Mesothelial cell of epicardium (in vitro differentiated cells): ENCODE measurements at regions not wholly inside any gene's neighbourhood (a gene's known extent, or its start where the extent isn't known, plus 50 kb on each side); places are given as distances from the start of the nearest gene placed in this dataset.

Experiments
- DNase-seq, 2 experiments: peaks; one replicate each; pipeline ENCODE4 v3.0.0; 2021; ENCODE audit warnings: low spot score in 2 of 2; ENCODE audit not compliant: unreplicated experiment in 2 of 2
- H3K27ac Mint-ChIP-seq: 2 replicates; pipeline ENCODE4 v1.8.0; 2021; ENCODE audit warnings: mixed read lengths
- H3K27me3 Mint-ChIP-seq: 2 replicates; pipeline ENCODE4 v1.8.0; 2021; ENCODE audit warnings: low read depth, mixed read lengths
- H3K36me3 Mint-ChIP-seq: 2 replicates; pipeline ENCODE4 v1.8.0; 2021; ENCODE audit warnings: mixed read lengths
- H3K4me1 Mint-ChIP-seq: 2 replicates; pipeline ENCODE4 v1.8.0; 2021; ENCODE audit warnings: mixed read lengths
- H3K4me3 Mint-ChIP-seq: 2 replicates; pipeline ENCODE4 v1.8.0; 2021; ENCODE audit warnings: mild to moderate bottlenecking, moderate library complexity, mixed read lengths
- H3K9me3 Mint-ChIP-seq: 2 replicates; pipeline ENCODE4 v1.8.0; 2021; ENCODE audit warnings: mixed read lengths
- CTCF ChIP-seq: fragments of 200-600 bp; sonication (generic); IDR thresholded peaks from one replicate; pipeline ENCODE4 v1.5.0; 2021; ENCODE audit warnings: antibody characterized with exemption; ENCODE audit not compliant: unreplicated experiment

DNA sequence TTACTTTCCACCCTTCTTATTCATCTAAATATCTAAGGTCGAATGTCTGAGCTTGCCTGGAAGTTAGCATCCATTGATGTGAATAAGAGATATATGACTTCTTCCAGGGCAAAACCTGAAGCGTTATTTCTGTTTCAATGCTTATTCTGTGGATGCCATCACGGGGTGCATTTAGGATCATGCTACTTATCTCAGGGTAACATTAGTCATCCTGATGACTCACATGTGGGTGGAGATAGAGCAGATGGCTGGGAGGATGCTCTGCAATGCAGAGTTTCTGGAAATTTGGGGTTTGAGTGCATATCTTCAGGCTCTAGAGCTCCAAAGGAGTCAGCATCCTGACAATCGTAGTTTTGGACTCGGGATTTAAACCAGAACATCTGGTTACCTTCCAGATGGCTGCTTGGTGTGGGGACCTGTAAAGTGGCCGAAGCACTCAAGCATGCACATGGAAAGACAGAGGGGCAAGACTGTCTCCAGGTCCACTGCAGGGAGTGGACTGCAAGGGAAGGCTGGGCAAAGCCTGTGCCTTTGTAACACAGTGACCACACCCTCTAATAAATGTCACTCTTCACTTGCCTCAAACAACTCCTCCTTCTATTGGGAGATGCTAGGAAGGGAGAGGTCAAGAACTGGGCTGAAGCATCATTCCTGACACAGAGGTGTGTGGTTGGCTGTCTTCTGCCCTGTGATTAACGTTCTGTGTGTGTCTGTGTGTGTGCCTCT is 175.2 kb upstream of the SALL1 start:
- Mint-ChIP-seq H3K27me3 (peaks cover 7% of the 10 kb centered on the region), H3K27ac (no peak overlapping the region)

DNA sequence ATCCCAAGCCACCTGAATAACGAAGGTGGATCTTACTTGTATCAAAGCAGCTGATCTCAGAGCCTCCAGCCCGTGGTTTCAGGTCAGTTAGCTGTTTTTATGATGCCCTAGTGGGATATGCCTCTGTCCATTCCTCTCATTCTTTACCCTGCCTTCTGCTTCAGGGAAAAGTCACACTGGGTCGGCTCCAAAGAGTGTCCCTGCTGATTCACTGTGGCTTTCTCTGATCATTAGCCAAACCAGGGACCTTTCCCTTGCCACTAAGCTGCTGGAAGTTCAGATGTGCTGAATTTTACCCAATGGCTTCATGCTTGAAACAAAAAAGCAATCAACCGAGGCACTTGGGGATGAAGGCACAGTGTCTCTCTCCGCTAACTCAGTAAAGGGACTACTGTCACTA is 170.2 kb upstream of the SALL1 start:
- H3K27me3 Mint-ChIP-seq = peaks cover 7% of the 10 kb centered on the region
- no peaks in the 10 kb centered on the region for H3K9me3 Mint-ChIP-seq
- no peaks in the 10 kb centered on the region for H3K36me3 Mint-ChIP-seq
- H3K27ac Mint-ChIP-seq = no peak overlapping the region
- no peak overlapping the region for H3K4me3 Mint-ChIP-seq
- peaks cover 2% of the 10 kb centered on the region for H3K4me1 Mint-ChIP-seq
- TF ChIP-seq CTCF = no peak
- no peak for DNase-seq

More for the DNA sequence above, 175.2 kb upstream of the SALL1 start:
- Mint-ChIP-seq H3K9me3 (peaks cover 5% of the 10 kb centered on the region), H3K4me3 (no peak overlapping the region), H3K4me1 (peaks cover 2% of the 10 kb centered on the region), H3K36me3 (no peaks in the 10 kb centered on the region)
- no peak for DNase-seq
- TF ChIP-seq CTCF = no peak

- H3K4me3 Mint-ChIP-seq = no peak overlapping the region
- peaks cover 4% of the 10 kb centered on the region for H3K27me3 Mint-ChIP-seq
- no peak overlapping the region for H3K27ac Mint-ChIP-seq
- no peak for TF ChIP-seq CTCF
- no peaks in the 10 kb centered on the region for H3K36me3 Mint-ChIP-seq
- H3K4me1 Mint-ChIP-seq = no peaks in the 10 kb centered on the region
- no peak for DNase-seq
- peaks cover 4% of the 10 kb centered on the region for H3K9me3 Mint-ChIP-seq
Measured at GRCh38 chr16:51317575-51317974, 166.5 kb upstream of the SALL1 start.

DNA sequence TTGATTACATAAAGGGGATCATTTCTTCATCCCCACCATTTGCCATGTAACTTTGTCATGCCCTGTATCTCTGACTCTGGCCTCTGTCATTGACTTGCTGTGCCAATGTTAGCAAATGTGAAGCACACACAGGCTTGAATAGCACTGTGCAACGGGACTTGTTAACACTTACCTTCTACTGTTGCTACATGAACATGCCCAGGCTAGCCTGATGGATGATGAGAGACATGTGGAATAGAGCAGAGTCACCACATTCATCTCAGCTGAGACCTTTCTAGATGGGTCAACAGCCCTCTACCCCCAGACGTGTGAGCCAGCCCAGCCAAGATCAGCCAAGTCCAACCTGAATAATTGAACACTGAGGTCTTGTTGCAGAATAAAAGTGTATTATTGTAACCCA is 162.1 kb upstream of the SALL1 start:
- no peak overlapping the region for H3K27ac Mint-ChIP-seq
- TF ChIP-seq CTCF = no peak

GRCh38 chr16:51312363-51313150 is 161.5 kb upstream of the SALL1 start:
- TF ChIP-seq CTCF = no peak
- DNase-seq = no peak
- H3K4me1 Mint-ChIP-seq = no peaks in the 10 kb centered on the region
- H3K27me3 Mint-ChIP-seq = peaks cover 2% of the 10 kb centered on the region
- no peaks in the 10 kb centered on the region for H3K36me3 Mint-ChIP-seq
- H3K4me3 Mint-ChIP-seq = no peak overlapping the region
- peaks cover 4% of the 10 kb centered on the region for H3K9me3 Mint-ChIP-seq
- H3K27ac Mint-ChIP-seq = no peak overlapping the region

More for the DNA sequence above, 162.1 kb upstream of the SALL1 start:
- H3K4me1 Mint-ChIP-seq = no peaks in the 10 kb centered on the region
- H3K4me3 Mint-ChIP-seq = no peak overlapping the region
- DNase-seq = no peak
- H3K27me3 Mint-ChIP-seq = peaks cover 2% of the 10 kb centered on the region
- peaks cover 4% of the 10 kb centered on the region for H3K9me3 Mint-ChIP-seq
- no peaks in the 10 kb centered on the region for H3K36me3 Mint-ChIP-seq
